Nucleus accumbens (tissue), 56 donors: ENCODE measurements at regions not wholly inside any gene's neighbourhood (a gene's known extent, or its start where the extent isn't known, plus 50 kb on each side); places are given as distances from the start of the nearest gene placed in this dataset.
"Not testable (repeated sequence)": the region's sequence is repeated elsewhere in the genome, so short reads cannot be mapped to it uniquely, and the experiment has no call there.

Source experiments
- DNase-seq, 56 donors: peaks; one replicate each; lab custom pipeline; 2025; lab: John Stamatoyannopoulos, UW

GRCh38 chr6:19692506-19693298 is 144.5 kb upstream of the ID4 start:
- peak in 12 of 56 donors; percentile 0 to 30 (median 6) for DNase-seq

- no peak for DNase-seq
Measured at GRCh38 chr6:19694697-19695096, 142.5 kb upstream of the ID4 start.

GRCh38 chr6:19697744-19698290 is 139.4 kb upstream of the ID4 start:
- no peak for DNase-seq

GRCh38 chr6:19699932-19700331 is 137.2 kb upstream of the ID4 start:
- no peak for DNase-seq

- no peak for DNase-seq
Measured at GRCh38 chr6:19705606-19706005, 131.6 kb upstream of the ID4 start.

- no peak for DNase-seq
Measured at GRCh38 chr6:19712012-19712688, 125.0 kb upstream of the ID4 start.

- DNase-seq, result no peak
Measured at GRCh38 chr6:19712998-19713397, 124.2 kb upstream of the ID4 start.

GRCh38 chr6:19713411-19713810 is 123.8 kb upstream of the ID4 start:
- DNase-seq, result no peak

GRCh38 chr6:19713984-19714383 is 123.2 kb upstream of the ID4 start:
- DNase-seq, result no peak

GRCh38 chr6:19714434-19715166 is 122.6 kb upstream of the ID4 start:
- DNase-seq, result no peak

- DNase-seq, result no peak
Measured at GRCh38 chr6:19715167-19715551, 122.0 kb upstream of the ID4 start.

GRCh38 chr6:19719691-19720128 is 117.5 kb upstream of the ID4 start:
- peak in 3 of 56 donors; percentile 1 to 11 (median 5) for DNase-seq

- DNase-seq, result no peak
Measured at GRCh38 chr6:19721766-19722377, 115.3 kb upstream of the ID4 start.

GRCh38 chr6:19722999-19723398 is 114.2 kb upstream of the ID4 start:
- no peak for DNase-seq

GRCh38 chr6:19723545-19723944 is 113.6 kb upstream of the ID4 start:
- no peak for DNase-seq

GRCh38 chr6:19725436-19725835 is 111.7 kb upstream of the ID4 start:
- DNase-seq, result not testable (repeated sequence)

GRCh38 chr6:19731282-19731681 is 105.9 kb upstream of the ID4 start:
- DNase-seq, result no peak

GRCh38 chr6:19734061-19734460 is 103.1 kb upstream of the ID4 start:
- DNase-seq, result peak in 1 of 56 donors; percentile 11

- no peak for DNase-seq
Measured at GRCh38 chr6:19734519-19734918, 102.7 kb upstream of the ID4 start.

GRCh38 chr6:19736066-19736465 is 101.1 kb upstream of the ID4 start:
- no peak for DNase-seq

GRCh38 chr6:19738010-19738409 is 99.2 kb upstream of the ID4 start:
- DNase-seq, result no peak
